ENCODE measurements at regions not wholly inside any gene's neighbourhood (a gene's known extent, or its start where the extent isn't known, plus 50 kb on each side); places are given as distances from the start of the nearest gene placed in this dataset.
"Not testable (repeated sequence)": the region's sequence is repeated elsewhere in the genome, so short reads cannot be mapped to it uniquely, and the experiment has no call there.

GRCh38 chr1:144516172-144516571 is 54.7 kb upstream of the NBPF15 start:
- CTCF ChIA-PET; POLR2A ChIA-PET; DNase-seq (ENCODE audit: low read depth, low spot score); H3K4me3 ChIP-seq (ENCODE audit: low read depth, low read length): not testable (repeated sequence)

DNA sequence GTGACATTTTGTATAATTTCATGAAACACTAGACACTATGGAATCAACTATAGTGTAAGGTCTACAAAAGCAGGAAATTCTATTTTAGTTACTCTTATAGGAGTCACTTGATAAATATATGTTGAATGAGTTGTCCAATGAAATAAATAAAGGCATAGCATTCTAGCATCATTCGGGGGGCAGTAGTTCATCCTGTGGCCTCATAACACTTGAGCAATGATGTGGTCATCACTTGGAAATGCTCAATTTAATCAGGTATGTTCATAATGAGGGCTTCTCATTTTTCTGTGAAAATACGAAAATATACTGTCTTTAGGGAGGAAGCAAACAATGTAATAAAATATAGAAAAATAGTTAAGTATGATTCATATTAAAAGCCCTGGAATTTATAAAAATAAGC is 55.4 kb upstream of the NBPF15 start:
- peak; percentile 4 for DNase-seq (ENCODE audit: low read depth, low spot score)
- POLR2A ChIA-PET; CTCF ChIA-PET; H3K4me3 ChIP-seq (ENCODE audit: low read depth, low read length): not testable (repeated sequence)

DNA sequence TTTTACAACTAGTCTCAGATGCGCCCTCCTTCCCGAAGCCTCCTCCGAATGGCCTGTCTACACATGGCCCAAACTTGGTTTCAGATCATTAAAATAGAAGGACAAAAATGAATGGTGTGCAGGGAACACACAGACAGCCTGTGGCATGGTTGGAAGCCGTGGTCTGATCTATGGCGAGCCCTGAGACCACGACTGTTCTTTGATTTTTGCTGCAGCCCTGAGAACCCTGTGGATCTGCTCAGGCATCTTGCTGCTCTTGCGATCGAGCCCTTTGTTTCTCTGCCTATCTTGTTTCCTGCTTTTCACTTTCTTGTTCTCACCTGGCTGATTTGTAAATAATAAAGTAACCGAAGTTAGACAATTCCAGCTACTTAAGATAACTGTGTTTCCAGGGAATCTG is 57.0 kb upstream of the NBPF15 start:
- CTCF ChIA-PET; DNase-seq (ENCODE audit: low read depth, low spot score); POLR2A ChIA-PET; H3K4me3 ChIP-seq (ENCODE audit: low read depth, low read length): not testable (repeated sequence)

DNA sequence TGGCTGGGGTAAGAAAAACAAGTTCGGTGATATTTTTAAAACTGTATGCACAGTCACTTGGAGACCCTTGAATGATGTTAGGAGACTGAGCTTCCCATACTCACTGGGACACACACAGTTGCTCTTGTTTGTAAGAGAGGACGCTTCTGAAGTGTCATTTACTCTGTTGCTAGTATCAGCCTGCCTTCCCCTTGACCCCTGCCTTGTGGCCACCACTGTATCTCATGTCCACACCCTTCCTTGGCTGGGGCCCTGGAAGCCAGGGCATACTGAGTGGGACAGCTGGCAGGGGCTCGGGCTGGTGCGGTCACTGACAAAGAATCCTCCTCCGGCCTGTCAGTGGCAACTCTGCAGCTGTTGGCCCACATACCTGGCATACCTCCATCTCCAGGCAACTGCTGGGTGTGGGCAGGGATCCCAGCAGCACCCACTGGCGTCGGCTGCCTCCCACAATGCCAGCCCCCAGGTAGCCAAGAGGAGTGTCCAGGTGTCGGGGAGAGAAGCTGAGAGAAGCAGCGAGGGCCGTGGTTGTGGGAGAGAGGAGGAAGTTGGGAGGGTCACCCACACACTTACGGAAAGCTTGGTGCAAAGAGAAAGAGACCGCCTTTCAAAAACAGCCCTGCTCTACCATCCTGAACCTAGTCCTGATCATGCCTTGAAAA is 58.2 kb upstream of the NBPF15 start:
- CTCF ChIA-PET; DNase-seq (ENCODE audit: low read depth, low spot score); POLR2A ChIA-PET; H3K4me3 ChIP-seq (ENCODE audit: low read depth, low read length): not testable (repeated sequence)

DNA sequence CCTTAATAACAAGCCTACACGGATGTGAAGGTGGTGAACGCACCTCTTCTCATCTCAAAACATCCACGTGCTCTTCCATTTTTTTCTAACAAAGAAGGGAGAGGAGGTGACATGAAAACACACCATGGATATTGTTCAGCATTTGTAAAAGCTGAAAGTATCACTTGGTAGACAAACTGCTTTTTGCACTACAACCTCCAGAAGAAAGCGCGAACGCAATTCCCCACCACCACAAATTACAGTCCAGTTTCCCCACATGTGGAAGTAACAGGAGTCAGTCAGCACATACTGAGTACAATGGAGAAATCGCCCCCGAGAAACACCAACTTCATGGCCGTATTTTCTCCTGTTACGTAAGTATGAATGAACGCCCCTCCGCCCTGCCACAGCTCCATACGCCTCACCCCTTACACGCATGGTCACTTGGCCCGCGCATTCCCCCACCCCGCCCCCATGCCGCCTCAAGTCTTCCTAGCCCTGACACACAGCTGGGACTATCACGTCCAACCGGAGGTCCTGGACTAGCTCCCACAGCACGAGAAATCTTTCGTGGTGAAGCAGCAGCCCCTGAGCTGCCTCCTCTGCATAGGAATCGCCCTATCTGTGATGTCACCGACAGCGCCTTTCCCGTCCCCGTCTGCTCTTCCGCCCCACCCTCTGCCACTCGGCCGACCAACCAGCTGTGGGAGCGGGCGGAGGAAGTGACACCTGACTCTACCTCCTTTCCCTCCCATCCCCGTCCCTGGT is 62.4 kb upstream of the NBPF15 start:
- POLR2A ChIA-PET; CTCF ChIA-PET; H3K4me3 ChIP-seq (ENCODE audit: low read depth, low read length); DNase-seq (ENCODE audit: low read depth, low spot score): not testable (repeated sequence)

DNA sequence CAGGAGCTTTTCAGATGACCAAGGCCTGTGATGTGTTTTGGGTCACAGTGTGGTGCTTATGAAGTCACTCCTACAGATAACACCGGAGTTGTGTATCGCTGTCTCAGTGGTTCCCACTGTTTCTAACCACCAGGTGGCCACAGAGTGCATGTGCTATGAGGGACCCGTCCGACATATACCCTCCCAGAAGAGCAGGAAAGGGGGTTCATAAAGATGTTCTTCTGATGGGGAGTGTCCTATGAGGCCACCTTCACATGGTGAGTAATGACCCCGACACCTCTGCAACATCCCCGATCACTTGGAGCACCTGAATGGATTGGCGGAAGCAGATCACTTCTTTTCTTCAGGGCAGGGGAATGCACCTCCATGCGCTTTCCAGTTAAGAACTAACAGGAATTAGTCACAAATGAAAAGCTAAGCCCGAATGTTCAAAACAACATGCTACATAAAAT is 60.5 kb upstream of the PPIAL4F start:
- H3K4me3 ChIP-seq (ENCODE audit: low read depth, low read length); POLR2A ChIA-PET; DNase-seq (ENCODE audit: low read depth, low spot score); CTCF ChIA-PET: not testable (repeated sequence)

DNA sequence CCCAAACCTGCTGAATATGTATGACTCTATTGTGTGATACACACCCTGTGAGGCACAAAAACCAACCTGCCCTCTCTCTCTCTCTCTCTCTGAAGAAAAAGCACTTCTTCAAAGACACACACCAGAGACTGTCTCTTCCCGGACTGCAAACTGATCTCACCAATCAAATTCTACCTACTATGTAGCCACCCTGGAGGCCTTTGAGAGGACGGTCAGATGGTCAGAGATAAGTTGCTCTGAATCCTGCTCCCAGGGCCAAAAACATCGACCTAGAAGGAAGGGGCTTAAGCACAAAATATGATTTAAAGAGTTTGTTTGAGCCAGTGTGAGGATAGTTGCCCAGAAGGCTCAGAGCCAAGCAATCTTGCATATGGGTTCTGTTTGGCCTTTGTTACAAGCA is 59.2 kb upstream of the PPIAL4F start:
- POLR2A ChIA-PET; DNase-seq (ENCODE audit: low read depth, low spot score); H3K4me3 ChIP-seq (ENCODE audit: low read depth, low read length); CTCF ChIA-PET: not testable (repeated sequence)

DNA sequence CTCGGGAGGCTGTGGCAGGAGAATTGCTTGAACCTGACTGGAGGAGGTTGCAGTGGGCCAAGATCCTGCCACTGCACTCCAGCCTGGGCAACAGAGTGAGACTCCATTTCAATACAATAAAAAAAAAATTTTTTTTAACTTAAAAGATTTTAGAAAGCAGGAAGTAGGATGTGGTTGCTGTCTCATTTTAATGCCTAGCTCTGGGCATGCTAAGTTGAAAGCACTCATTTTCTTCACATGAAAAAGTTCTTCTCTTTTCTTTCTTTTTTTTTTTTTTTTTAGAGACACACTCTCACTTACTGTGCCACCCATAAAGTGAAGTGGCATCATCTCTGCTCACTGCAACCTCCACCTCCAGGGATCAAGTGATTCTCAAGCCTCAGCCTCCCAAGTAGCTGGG is 58.4 kb upstream of the PPIAL4F start:
- DNase-seq (ENCODE audit: low read depth, low spot score); H3K4me3 ChIP-seq (ENCODE audit: low read depth, low read length); CTCF ChIA-PET; POLR2A ChIA-PET: not testable (repeated sequence)

- DNase-seq (ENCODE audit: low read depth, low spot score); CTCF ChIA-PET; POLR2A ChIA-PET; H3K4me3 ChIP-seq (ENCODE audit: low read depth, low read length): not testable (repeated sequence)
Observed at GRCh38 chr1:144536677-144537076, 56.0 kb upstream of the PPIAL4F start.

GRCh38 chr1:144537234-144537633 is 55.5 kb upstream of the PPIAL4F start:
- DNase-seq (ENCODE audit: low read depth, low spot score); CTCF ChIA-PET; POLR2A ChIA-PET; H3K4me3 ChIP-seq (ENCODE audit: low read depth, low read length): not testable (repeated sequence)

- CTCF ChIA-PET; DNase-seq (ENCODE audit: low read depth, low spot score); H3K4me3 ChIP-seq (ENCODE audit: low read depth, low read length); POLR2A ChIA-PET: not testable (repeated sequence)
Observed at GRCh38 chr1:144538736-144539135, 54.0 kb upstream of the PPIAL4F start.

DNA sequence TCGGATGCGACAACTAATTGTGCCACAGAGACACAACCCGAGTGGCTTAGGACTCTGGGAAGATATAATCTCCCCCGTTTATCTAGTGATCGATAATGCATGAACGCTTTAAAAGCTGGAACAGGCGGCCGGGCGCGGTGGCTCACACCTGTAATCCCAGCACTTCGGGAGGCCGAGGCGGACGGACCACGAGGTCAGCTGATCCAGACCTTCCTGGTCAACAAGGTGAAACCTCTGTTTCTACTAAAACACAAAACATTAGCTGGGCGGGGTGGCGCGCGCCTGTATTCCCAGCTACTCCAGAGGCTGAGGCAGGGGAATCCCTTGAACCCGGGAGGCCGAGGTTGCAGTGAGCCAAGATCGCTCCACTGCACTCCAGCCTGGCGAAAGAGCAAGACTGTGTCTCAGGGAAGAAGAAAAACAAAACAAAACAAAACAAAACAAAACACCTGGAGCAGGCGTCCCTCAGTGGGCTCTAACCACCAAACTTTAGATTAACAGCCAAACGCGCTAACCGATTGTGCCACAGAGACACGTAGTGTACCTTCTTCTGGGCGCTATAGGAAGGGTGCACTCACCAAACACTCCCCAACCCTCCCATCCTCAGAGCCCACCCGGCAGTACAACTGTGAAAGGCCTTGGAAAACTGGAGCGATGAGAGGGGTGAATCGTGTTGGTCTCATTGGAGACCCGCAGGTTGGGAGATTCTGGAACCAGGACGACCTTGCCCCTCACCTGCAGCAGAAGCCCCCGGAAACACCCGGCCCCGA is 53.3 kb upstream of the PPIAL4F start:
- CTCF ChIA-PET; H3K4me3 ChIP-seq (ENCODE audit: low read depth, low read length); DNase-seq (ENCODE audit: low read depth, low spot score); POLR2A ChIA-PET: not testable (repeated sequence)

Measured in AG04449 (cell line).